ENCODE measurements at regions not wholly inside any gene's neighbourhood (a gene's known extent, or its start where the extent isn't known, plus 50 kb on each side); places are given as distances from the start of the nearest gene placed in this dataset.
"Not testable (repeated sequence)": the region's sequence is repeated elsewhere in the genome, so short reads cannot be mapped to it uniquely, and the experiment has no call there.

DNA sequence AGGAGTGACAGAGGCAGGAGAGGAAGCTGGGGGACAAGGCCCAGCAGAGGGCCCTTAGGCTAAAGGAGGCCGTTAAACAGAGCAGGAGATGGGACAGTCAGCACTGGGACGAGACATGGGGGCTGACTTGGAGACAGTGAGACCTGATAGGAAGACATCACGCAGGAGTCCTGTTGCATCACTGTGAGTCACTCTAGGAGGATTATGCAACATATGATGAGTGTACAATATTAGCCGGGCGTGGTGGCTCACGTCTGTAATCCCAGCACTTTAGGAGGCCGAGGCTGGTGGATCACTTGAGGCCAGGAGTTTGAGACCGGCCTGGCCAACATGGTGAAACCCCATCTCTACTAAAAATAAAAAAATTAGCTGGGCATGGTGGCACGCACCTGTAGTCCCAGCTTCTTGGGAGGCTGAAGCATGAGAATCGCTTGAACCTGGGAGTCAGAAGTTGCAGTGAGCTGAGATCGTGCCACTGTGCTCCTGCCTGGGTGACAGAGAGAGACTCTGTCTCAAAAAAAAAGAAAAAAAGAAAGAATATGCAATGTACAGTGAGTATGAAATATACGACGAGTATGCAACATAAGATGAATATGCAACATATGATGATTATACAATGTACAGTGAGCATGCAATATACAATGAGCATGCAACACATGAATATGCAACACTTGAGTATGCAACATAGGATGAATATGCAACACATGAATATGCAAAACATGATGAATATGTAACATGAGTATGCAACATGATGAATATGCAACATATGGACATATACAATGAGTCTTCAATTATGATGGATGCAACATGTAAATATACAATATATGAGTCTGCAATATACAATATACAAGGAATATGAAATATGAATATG, 83.3 kb upstream of the ID2 start:
- in situ Hi-C loops (cut with MboI; ENCODE audit: low sequenced_read_pairs): no loop called here

DNA sequence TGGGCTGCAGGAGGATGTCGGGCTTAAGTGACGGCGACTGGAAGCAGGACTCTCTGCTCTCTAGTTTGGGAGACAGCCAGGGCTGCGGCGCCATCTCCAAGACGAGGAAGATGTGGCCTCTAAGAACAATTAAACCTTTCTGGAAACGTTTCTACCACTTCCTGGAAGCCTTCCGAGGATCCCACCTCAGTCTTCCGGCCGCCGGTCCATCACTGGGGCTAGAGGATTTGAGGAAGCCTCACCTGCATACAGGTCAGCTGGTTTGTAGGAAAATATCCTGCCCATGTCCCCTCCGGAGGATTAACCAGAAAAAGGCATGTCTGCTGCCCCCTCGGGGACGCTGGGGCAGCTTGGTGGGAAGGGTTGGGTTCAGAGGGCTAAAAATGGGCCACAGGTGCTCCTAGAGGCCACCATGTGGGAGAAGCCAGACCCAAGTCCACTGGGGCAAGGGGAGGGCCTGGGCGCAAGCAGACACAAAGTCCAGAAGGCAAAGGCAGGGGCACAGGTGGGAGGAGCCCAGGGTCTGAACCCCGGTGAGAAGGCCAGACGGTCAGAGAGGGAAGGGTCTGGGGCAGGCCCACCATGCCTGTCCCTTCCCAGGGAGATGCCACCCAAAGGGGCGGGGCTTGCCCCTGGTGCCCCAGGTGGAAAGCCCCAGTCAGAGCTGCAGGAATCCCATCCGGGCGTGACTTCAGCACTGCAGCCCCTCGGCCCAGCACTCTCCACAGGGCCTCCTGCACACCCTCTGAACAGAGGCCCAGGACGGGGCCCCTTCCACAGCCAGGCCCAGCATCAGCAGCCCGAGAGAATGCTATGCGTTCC, 82.2 kb upstream of the ID2 start:
- in situ Hi-C loops (cut with MboI; ENCODE audit: low sequenced_read_pairs): no loop called here

DNA sequence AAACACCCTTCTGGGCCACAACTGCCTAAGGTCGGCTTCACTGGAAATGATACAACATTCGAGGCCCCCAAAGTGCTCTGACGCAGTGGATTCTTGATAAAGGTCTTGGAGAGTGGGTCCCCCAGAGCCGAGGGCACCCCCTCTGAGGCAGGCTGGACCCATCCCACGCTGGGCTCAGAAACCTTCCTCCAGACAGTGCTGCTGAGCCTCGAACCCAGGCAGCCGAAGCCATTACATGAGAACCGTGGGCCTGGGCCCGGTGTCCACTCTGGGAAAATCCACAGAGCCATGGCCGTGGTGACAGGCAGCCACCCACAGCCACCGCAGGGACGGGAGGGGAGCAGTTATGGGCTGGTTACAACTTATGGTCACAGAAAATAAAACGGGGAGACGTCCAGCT, 81.4 kb upstream of the ID2 start:
- in situ Hi-C loops (cut with MboI; ENCODE audit: low sequenced_read_pairs): no loop called here

DNA sequence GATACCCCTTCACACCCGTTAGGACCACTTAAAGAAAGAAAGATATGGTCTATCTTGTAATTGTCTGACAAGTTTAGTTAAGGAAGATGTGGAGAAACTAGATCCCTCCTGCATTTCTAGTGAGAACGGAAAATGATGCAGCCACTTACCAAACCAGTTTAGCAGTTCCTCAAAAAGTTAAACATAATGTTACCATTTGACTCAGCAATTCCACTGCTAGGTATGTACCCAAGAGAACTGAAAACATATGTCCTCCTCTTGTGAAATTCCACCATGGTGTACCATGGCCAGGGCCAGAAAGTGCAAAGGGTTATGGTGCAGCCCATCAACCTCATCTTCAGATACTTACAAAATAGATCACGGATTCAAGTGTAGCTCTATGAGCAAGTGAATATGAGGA, 79.0 kb upstream of the ID2 start:
- in situ Hi-C loops (cut with MboI; ENCODE audit: low sequenced_read_pairs): no loop called here

DNA sequence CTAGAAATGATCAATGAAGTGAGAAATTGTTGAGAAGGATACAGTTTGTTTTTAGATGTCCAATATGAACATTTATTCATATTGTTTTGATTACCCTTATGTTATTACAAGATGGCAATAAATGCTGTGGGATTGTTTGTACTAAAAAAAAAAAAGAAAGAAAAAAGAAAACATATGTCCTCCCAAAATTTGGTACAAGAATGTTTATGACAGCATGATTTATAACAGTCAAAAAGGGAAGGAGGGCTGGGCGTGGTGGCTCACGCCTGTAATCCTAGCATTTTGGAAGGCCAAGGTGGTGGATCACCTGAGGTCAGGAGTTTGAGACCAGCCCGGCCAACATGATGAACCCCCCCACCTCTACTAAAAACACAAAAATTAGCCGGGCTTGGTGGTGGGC, 78.5 kb upstream of the ID2 start:
- in situ Hi-C loops (cut with MboI; ENCODE audit: low sequenced_read_pairs): not testable (repeated sequence)

DNA sequence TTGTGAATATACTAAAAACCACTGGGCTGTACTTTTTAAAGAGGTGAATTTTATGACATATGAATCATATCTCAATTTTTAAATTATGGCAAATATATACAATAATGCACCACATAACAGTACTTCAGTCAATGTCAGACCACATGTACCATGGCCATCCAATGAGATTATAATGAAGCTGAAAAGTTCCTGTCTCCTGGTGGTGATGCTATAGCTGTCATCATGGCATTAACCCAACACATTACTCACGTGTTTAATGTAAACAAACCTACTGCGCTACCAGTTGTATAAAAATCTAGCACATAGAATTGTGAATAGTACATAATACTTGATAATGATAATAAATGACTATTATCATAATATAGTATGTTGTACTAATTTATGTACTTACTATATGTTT, 77.6 kb upstream of the ID2 start:
- in situ Hi-C loops (cut with MboI; ENCODE audit: low sequenced_read_pairs): no loop called here

DNA sequence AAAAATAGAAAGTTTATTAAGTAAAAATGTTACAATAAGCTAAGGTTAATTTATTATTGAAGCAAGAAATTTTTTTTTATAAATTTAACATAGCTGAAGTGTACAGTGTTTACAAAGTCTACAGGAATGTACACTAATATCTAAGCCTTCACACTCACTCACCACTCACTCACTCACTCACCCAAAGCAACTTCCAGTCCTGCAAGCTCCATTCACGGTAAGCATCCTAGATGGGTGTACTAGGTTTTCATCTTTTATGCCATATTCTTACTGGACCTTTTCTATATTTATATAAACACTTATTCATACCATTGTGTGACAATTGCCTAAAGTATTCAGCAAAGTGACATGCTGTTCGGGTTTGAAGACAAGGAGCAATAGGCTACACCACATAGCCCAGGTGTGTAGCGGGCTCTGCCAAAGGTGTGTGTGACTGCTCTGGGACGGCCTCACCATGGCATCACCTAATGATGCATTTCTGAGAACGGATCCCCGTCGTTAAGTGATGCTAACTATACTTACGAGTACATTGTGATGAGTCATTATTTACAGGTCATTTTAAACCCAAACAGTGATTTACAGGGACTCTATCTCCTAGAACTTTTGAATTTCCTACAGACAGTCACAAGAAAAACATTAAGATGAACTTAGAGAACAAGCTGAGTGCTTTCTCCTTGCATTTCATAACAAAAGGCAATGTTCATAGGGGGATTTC, 76.3 kb upstream of the ID2 start:
- in situ Hi-C loops (cut with MboI; ENCODE audit: low sequenced_read_pairs): no loop called here

DNA sequence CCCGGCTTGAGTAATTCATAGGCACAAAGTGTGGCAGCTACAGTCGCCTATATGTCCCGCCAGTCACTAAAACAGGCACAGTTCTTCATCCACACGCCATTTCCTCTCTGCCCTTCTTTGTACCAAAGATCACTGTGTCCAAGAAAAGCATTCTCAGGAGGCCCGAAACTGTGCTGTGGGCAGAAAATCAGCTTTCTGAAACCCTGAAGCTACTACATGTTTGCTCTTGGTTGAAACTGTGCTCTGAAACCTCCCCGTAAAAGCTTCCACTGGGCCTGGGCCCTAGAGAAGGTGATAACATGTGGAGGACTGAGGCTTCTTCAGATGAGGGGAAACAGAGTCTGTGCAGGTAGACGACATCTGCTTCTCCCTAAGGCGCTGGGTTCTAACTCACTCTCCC, 75.6 kb upstream of the ID2 start:
- in situ Hi-C loops (cut with MboI; ENCODE audit: low sequenced_read_pairs): no loop called here

DNA sequence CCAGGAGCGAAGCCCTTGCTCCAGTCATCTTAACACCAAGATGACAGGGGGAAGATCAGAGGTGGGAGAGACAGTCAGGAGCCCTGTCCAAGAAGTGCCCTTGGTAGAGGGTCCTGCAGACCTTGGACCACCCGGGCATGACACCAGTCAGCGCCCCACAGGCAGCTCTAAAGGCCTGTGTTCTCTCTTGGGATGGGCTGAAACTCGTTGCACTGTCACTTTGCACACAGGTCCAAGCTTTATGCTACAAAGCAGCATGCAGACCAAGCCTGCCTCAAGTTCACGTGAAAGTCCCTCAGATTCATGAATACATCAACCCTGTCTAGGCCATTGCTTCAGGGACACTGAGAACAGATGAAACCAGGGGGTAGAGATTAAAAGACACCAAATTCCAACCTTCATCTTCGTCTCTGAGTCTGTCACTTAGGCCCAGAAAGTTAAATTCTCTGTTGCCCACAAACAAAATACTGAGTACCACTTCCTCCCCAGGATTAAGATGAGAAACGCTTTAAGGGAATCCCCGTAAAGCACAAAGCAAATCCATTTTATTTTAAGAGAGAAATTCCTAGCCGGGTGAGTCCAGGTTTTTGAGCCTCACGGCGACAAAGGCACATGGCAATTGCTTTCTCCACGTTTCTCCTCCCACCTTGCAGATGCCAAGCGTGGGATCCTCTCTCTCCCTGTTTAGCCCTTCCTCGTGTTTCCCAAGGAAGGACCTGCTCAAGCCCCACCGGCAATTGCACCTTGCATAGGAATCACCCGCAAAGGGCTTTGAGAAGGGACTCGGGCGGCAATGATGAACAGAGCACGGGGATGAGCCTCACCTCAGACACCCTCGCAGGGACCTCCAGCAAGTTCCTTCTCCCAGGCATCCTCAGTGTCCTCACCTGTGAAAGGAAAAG, 75.0 kb upstream of the ID2 start:
- in situ Hi-C loops (cut with MboI; ENCODE audit: low sequenced_read_pairs): no loop called here

DNA sequence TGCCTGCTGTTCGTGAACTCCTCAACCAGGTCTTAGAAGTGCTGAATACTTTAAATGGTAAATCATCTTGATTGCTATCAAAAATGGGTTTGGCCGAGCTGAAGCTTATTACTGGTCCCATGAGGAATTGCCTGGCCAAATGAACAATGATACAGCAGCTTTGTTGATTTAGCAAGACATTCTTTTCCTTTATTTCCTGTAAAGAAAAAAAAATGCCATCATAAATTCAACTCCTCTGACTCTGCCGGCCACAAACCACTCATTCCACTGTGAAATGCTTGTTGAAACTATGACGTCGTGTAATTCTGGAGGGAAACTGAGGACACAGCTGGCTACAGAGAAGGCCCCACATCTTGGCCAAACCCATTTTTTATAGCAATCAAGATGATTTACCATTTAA, 74.2 kb upstream of the ID2 start:
- in situ Hi-C loops (cut with MboI; ENCODE audit: low sequenced_read_pairs): no loop called here

DNA sequence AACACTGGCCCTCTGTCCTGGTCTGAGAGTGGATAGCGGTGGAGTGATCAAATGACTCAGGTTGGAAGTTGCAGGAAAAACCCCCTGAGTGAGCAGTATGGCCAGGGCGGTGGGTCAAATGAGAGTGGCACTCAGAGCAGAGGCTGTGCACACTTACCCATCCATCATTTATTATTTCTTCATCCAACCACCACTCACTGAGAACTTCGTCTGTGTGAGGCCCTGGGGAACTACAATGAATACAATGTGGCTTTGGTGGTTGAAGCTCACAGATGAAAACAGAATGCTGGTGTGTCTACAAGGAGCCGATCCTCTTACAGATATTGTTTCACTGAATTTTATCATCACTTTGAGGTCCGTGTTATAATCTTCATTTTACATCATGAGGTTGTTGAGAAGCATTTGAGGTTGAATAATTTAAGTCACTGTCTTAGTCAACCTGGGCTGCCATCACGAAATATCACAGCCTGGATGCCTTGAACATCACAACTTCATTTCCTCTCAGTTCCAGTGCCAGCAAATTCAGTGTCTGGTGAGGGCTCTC, 73.4 kb upstream of the ID2 start:
- in situ Hi-C loops (cut with MboI; ENCODE audit: low sequenced_read_pairs): no loop called here

DNA sequence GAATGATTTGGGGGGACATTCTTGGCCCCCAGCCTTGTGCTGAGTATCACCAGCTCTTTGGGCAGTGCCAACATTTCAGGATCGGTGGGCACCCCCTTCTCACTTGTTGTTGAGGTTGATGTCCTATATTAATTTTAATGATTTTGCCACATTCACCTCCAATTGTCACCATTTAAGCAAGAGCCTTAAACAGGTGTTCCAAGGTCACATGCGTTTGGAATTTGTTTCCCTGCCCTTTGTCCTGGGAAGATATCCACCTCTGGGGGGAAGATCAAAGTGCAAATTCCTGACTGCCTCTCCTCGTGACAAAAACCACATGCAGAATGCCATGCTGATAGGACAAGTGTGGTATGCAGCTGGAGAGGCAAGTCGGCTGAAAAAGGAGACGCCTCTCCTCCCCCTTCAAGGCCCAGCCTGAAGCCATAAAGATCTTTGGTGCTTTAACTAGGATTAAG, 72.5 kb upstream of the ID2 start:
- in situ Hi-C loops (cut with MboI; ENCODE audit: low sequenced_read_pairs): no loop called here

DNA sequence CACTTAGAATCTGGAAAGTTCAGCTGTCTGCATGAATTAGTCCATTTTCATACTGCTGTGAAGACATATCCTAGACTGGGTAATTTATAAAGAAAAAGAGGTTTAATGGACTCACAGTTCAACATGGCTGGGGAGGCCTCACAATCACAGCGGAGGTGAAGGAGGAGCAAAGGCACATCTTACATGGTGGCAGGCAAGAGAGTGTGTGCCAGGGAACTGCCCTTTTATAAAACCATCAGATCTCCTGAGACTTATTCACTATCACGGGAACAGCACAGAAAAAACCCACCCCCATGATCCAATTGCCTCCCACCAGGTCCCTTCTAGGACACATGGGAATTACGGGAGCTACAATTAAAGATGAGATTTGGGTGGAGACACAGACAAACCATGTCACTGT, 71.1 kb upstream of the ID2 start:
- in situ Hi-C loops (cut with MboI; ENCODE audit: low sequenced_read_pairs): not testable (repeated sequence)

DNA sequence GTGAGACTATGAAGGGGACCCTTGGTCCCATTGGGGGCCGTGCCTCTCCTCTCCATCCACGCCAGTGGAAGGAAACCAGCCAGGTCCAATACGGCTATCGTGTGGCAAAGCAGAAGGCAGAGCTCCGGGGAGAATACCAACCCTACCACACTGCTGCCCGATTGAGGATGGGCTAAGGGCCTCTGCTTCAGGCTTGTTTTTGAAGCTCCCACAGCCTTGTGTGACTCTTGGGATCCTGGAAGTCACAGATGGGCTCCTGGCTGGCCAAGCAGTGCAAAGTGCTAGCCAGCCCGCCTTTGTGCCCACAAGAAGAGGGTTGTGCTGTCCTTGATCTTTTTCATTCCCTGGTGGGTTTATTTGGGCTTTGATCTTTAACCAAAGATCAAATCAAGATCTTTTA, 70.6 kb upstream of the ID2 start:
- in situ Hi-C loops (cut with MboI; ENCODE audit: low sequenced_read_pairs): no loop called here

DNA sequence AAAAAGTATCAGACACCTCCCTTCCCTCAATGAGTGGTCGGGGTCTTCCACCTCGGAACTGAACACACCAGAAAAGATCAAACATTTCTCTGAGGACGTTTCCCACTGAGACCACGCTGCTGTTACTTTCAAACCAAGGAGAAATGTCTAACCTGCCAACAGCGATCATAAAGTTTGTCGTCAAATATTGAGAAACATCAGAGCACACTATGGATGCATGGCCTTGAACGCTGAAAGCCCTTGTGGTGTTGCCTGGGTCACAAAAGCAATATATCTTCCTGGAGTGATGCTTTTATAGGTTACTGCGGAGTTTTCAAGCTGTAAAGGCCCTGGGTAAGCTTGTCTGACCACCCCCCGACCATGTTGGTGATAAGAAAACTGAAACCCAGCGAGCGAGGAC, 70.2 kb upstream of the ID2 start:
- in situ Hi-C loops (cut with MboI; ENCODE audit: low sequenced_read_pairs): no loop called here

DNA sequence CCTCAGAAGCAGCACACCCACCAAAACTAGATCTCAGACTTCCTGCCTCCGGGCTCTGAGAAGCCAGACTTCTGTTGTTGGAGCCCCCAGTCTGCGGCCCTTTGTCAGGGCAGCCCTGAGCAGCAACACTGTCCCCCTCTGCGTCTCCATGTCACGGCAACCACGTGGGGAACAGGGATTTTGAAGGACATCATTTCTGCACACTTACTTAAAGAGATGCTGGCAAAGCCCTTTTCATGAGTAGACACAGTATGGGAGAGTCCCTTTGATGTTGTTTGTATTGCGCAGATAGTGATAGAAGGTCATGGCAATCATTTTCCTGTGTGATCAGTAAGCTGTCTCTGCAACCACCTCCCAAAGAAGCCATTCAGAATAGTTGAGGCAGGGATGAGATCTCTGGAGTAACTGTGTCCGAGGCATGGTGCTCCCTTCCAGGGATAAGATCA, 69.1 kb upstream of the ID2 start:
- in situ Hi-C loops (cut with MboI; ENCODE audit: low sequenced_read_pairs): no loop called here

DNA sequence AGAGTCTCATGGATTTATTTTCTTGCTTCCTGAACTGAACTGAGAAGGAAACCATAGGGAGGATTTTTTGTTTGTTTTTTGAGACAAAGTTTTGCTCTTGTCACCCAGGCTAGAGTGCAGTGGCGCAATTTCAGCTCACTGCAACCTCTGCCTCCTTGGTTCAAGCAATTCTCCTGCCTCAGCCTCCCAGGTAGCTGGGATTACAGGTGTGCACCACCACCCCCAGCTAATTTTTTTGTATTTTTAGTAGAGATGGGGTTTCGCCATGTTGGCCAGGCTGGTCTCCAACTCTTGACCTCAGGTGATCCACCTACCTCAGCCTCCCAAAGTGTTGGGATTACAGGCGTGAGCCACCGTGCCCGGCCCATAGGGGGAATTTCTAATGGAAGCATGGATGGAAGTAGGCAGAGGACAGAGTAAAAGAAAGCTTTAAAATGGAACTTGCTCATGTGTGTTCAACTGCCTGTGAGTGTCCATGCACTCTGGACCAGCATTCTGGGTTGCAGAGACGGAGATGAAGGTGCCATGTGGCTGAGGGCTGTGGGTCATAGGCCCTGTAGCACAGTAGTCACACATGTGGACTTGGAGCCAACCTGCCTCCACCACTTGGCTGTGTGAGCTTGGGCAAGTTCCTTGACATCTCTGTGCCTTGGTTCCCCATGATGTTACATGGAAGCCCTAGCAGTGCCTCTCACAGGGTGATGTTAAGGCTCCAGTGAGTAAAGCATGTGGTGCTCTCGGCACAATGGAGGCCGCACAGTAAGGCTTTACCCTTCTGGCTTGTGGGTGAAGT, 68.5 kb upstream of the ID2 start:
- in situ Hi-C loops (cut with MboI; ENCODE audit: low sequenced_read_pairs): not testable (repeated sequence)

DNA sequence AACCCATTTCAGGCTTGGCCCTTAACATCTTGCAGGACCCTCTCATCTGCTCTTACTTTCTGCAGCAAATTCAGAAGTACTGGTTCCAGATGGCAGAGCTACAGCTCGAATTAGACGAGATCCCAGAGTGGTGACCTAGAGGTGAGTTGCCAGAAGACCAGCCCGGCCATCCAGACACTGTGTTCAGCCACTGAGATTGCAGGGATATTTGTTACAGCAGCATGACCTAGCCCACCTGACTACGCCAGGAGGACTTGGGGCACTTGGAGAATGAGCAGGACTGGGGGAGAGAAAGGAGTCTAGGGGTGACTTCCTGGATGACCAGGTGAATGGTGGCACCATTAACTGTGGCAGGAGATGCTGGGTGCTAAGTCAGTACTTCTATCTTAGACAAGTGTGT, 67.2 kb upstream of the ID2 start:
- in situ Hi-C loops (cut with MboI; ENCODE audit: low sequenced_read_pairs): no loop called here

DNA sequence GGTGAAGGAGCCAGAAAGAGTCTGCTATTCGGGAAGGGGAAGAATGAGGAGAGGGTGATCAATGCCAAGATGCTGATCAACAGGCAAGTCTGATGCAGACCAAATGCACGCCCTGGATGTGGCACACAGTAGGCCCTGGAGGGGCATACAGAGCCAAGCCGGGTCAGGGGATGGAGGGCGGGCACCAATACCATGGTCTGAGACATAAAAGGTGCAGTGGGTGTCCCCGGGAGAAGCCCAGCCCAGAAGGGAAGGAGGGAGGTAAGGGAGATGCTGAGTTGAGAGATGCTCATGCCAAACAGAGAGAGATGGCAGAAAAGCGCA, 66.6 kb upstream of the ID2 start:
- in situ Hi-C loops (cut with MboI; ENCODE audit: low sequenced_read_pairs): no loop called here

Data from HL-60/S4 treated with phorbol 12-myristate 13-acetate at 8.2 ng/mL for 4 days and 3 days (cell line).